ENCODE measurements at regions not wholly inside any gene's neighbourhood (a gene's known extent, or its start where the extent isn't known, plus 50 kb on each side); places are given as distances from the start of the nearest gene placed in this dataset.
"Not testable (repeated sequence)": the region's sequence is repeated elsewhere in the genome, so short reads cannot be mapped to it uniquely, and the experiment has no call there.

GRCh38 chr14:101689966-101690365 lies 71.5 kb upstream of the PPP2R5C start:
- DNase-seq (ENCODE audit: low spot score); in situ Hi-C loops (cut with HindIII; ENCODE audit: low sequenced_read_pairs): not testable (repeated sequence)

DNA sequence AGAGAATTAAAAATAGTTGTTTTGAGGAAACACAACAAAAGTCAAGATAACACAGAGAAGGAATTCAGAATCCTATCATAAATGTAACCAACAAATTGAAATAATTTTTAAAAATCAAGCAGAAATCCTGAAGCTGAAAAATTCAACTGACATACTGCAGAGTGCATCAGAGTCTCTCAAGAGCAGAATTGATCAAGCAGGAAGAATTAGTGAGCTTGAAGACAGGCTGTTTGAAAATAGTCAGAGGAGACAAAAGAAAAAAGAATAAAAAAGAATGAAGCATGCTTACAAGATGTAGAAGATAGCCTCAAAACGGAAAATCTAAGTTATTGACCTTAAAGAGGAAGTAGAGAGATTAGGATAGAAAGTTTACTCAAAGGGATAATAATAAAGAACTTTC lies 65.8 kb upstream of the PPP2R5C start:
- no peak for DNase-seq (ENCODE audit: low spot score)
- in situ Hi-C loops (cut with HindIII; ENCODE audit: low sequenced_read_pairs): no loop called here

- DNase-seq (ENCODE audit: low spot score): no peak
- in situ Hi-C loops (cut with HindIII; ENCODE audit: low sequenced_read_pairs): no loop called here
These were observed 57.4 kb upstream of the PPP2R5C start for GRCh38 chr14:101704140-101704539.

DNA sequence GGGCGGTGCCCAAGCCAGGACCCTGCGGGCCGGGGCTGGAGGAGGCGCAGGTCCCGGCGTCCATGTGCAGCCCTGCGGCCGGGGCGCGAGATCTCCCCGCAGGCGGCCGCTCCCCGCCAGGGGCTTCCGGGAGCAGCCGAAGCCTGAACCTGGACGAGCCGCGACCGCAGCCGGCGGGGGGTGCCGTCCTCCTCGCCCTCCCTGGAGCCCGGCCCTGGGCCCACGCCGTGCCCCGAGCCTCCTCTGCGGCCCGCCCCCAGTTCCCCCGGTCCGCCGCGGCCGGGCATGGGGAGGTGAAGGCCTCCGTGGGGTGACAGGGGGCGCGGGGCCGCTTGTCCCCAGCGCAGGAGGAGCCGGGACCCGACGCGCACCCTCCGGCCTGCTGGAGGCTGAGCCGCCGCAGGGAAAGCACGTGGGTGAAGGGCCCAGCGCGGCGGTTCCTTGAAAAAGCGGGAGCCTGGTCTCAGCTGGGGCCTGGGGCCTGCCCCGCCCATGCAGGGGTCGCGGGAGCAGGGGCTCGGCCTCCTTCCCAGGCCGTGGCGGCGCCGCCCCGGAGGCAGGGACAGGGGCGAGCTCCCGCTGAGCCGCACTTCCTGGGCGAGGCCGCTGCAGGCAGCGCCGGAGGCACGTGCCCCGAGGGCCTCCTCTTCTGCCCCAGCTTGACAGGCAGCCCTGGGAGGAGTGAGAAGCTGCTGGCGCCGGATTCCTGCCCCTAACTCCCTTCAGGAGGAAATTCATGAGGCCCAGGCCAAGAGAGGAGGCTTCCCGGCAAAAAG lies 55.6 kb upstream of the PPP2R5C start:
- in situ Hi-C loops (cut with HindIII; ENCODE audit: low sequenced_read_pairs): no loop called here
- no peak for DNase-seq (ENCODE audit: low spot score)

DNA sequence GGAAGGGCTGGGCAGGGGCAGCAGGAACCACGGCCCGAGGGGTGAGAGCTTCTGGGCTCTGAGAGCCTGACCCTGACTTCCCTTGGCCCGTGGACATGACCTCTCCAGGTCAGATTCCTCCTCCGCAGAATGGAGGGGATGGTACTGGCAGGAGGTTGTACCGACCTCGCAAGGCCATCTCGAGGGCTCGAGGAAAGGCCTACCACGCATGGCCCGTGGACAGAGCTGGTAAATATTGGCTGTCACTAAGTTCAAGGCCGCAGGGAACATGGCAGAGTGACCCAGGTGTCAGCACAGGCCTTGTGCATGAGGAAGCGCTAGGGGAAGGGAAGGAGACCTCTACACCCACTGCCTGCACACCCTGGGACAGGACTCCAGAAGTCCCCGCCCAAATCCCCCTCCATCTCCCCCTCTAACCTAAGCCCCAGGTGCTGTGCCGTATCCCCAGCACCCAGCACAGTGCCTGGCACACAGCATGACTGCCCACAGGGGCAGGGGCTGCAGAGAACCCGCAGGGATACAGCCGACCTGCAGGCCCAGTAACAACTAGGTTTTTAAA lies 54.9 kb upstream of the PPP2R5C start:
- in situ Hi-C loops (cut with HindIII; ENCODE audit: low sequenced_read_pairs): no loop called here

GRCh38 chr14:101707068-101707842 lies 54.3 kb upstream of the PPP2R5C start:
- DNase-seq (ENCODE audit: low spot score): peak; percentile 85
- in situ Hi-C loops (cut with HindIII; ENCODE audit: low sequenced_read_pairs): no loop called here

More for the DNA sequence above, 54.9 kb upstream of the PPP2R5C start:
- no peak for DNase-seq (ENCODE audit: low spot score)

GRCh38 chr14:101707863-101708620 lies 53.5 kb upstream of the PPP2R5C start:
- in situ Hi-C loops (cut with HindIII; ENCODE audit: low sequenced_read_pairs): no loop called here
- no peak for DNase-seq (ENCODE audit: low spot score)

- in situ Hi-C loops (cut with HindIII; ENCODE audit: low sequenced_read_pairs): no loop called here
- no peak for DNase-seq (ENCODE audit: low spot score)
These were observed 52.5 kb upstream of the PPP2R5C start for GRCh38 chr14:101708853-101709532.

DNA sequence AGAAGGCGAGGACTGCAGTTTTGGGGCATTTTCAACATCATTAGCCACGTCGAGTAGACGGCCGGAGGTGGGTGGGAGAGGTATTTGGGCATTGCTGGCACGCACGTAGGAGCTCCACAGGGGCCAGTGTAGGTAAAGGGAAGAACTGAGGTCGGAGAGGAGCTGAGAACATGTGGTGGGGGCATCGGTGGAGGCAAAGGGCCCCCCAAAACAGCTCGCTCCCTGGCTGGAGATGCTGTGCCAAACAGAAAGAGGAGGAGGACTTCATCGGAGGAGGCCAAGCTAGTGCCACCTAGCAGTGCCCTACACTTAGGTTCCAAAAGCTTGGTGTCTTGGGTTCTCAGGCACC lies 52.0 kb upstream of the PPP2R5C start:
- in situ Hi-C loops (cut with HindIII; ENCODE audit: low sequenced_read_pairs): no loop called here
- no peak for DNase-seq (ENCODE audit: low spot score)

- no peak for DNase-seq (ENCODE audit: low spot score)
- in situ Hi-C loops (cut with HindIII; ENCODE audit: low sequenced_read_pairs): no loop called here
These were observed 51.3 kb upstream of the PPP2R5C start for GRCh38 chr14:101709962-101710931.

- in situ Hi-C loops (cut with HindIII; ENCODE audit: low sequenced_read_pairs): no loop called here
- DNase-seq (ENCODE audit: low spot score): no peak
These were observed 50.3 kb upstream of the PPP2R5C start for GRCh38 chr14:101711041-101711856.

Data from G401 (cell line).